Skeletal muscle satellite cell (primary cell): ENCODE measurements at regions not wholly inside any gene's neighbourhood (a gene's known extent, or its start where the extent isn't known, plus 50 kb on each side); places are given as distances from the start of the nearest gene placed in this dataset.

Experiments
- H3K27me3 ChIP-seq: 2 replicates; pipeline ENCODE4 v1.7.0; 2013; ENCODE audit warnings: low read length; ENCODE audit not compliant: control insufficient read depth, insufficient read depth
- H3K36me3 ChIP-seq: 2 replicates; pipeline ENCODE4 v1.7.0; 2013; ENCODE audit warnings: mild to moderate bottlenecking, control low read depth, low read length; ENCODE audit not compliant: insufficient read depth
- H3K4me1 ChIP-seq: 2 replicates; pipeline ENCODE4 v1.7.0; 2013; ENCODE audit warnings: low read length; ENCODE audit not compliant: control insufficient read depth, insufficient read depth
- H3K4me2 ChIP-seq: 2 replicates; pipeline ENCODE4 v1.7.0; 2013; ENCODE audit warnings: mild to moderate bottlenecking, low read length
- H3K4me3 ChIP-seq: 2 replicates; pipeline ENCODE4 v1.7.0; 2013; ENCODE audit warnings: low read length
- H3K9ac ChIP-seq: 2 replicates; pipeline ENCODE4 v1.7.0; 2013; ENCODE audit warnings: mild to moderate bottlenecking, low read depth, low read length, moderate library complexity
- H3K9me3 ChIP-seq: replicated peaks from 2 replicates; pipeline ENCODE4 v1.7.0; 2013; ENCODE audit warnings: mild to moderate bottlenecking, control low read depth, low read length

DNA sequence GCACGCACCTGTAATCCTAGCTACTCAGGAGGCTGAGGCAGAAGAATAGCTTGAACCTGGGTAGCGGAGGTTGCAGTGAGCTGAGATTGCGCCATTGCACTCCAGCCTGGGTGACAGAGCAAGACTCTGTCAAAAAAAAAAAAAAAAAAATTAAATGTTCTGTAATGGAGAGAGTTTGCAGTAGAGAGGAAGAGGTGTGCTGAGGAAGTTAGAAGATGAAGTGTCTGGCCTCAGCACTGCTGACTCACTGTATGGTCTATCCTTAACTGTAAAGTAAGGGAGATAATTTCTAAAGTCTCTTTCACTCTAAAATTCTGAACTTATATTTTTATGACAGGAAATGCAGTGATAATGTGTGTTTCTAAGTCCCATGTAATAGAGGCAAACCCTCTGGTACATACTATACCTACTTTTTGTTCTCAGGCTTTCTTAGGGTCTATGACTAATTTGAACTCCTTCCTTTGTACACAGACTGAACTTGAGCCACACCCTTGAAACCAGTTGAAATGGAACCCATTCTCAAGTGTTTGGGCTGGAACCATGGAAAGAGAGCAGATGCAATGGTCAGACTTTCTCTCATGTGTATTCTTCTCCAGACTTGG is 278.1 kb upstream of the FAR2 start:
- peaks cover 7% of the 10 kb centered on the region for H3K4me1 ChIP-seq
- no peaks in the 10 kb centered on the region for H3K9me3 ChIP-seq
- H3K4me2 ChIP-seq = no peak overlapping the region
- no peaks in the 10 kb centered on the region for H3K27me3 ChIP-seq
- H3K36me3 ChIP-seq = no peaks in the 10 kb centered on the region
- no peak overlapping the region for H3K9ac ChIP-seq
- no peak overlapping the region for H3K4me3 ChIP-seq

DNA sequence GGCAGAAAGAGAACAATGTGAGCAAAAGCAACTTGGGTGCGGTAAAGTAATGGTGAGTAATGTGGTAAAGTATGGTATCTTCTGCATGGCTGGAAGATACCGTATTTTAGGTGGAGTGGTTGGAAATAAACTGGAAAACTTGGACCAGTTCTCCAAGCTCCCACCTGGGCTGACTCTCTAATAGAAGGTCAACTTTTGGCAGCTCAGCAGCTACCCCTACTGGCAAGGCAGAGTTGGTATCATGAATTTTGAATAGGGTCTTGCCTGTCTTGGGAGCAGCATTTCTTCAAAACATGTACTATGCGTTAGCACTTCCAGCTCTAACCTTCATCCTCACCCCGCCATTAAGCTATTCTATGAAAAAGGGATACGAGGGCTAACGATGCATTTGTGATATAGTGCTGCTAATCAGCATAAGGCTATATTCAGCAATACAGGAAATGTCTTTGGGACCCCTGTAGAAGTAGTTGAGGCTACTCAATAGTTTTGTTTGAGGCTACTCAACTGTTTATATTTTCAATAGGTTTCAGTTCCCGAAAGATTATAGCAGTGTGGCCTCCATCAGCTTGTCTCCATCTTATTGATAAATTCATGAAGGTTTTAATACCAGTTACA is 276.3 kb upstream of the FAR2 start:
- H3K4me2 ChIP-seq = no peak overlapping the region
- no peaks in the 10 kb centered on the region for H3K36me3 ChIP-seq
- H3K4me1 ChIP-seq = peaks cover 7% of the 10 kb centered on the region
- no peaks in the 10 kb centered on the region for H3K27me3 ChIP-seq
- H3K9ac ChIP-seq = no peak overlapping the region
- no peak overlapping the region for H3K4me3 ChIP-seq
- H3K9me3 ChIP-seq = no peaks in the 10 kb centered on the region

DNA sequence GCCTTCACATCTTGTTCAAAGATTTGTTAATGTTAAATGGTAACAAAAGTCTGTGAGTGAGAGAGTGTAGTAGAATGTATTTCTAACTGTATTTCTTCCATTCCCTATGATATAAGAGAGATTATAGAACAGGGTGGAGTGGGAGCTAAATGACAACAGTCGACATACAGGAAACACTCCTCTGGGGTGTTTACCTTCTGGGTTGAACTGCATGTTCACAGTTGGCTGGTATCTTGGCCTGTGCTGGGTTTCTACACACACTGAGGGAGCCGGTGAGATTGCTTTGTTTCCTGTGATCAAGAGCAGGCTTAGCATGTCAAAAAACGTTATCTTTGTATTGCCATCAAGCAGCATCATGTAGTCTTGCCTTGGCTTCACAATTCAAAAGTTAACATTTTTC is 274.3 kb upstream of the FAR2 start:
- H3K4me2 ChIP-seq = no peak overlapping the region
- no peak overlapping the region for H3K9ac ChIP-seq
- no peaks in the 10 kb centered on the region for H3K9me3 ChIP-seq
- no peaks in the 10 kb centered on the region for H3K27me3 ChIP-seq
- H3K36me3 ChIP-seq = no peaks in the 10 kb centered on the region
- H3K4me1 ChIP-seq = peaks cover 7% of the 10 kb centered on the region
- no peak overlapping the region for H3K4me3 ChIP-seq

DNA sequence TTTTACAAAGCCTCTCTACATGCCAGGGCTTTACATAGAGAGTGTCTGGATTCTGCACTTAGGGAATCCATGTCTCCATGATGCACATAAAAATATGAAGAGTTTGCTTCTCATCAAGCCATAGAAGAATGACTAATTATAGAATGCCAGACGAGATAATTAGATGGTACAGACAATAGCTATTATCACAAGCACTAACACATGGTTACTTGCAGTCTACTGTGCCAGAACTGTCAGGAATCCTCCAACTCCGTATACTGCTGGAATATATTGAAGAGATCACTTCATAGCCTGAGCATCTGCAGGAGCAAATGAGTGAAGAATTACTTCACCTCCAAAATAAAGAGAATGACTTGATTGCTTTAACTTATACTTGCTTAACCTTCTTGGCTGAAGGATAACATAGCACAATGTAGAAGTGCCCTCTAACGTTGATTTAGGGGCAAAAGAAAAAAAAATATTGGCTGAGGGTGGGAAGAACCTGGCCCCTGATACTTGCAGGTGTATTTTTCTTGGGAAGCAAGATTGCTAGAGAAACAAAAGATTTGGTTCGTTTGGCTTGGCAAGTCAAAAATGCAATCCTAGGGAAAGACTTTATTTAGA is 272.8 kb upstream of the FAR2 start:
- Histone ChIP-seq H3K27me3 (no peaks in the 10 kb centered on the region), H3K9me3 (no peaks in the 10 kb centered on the region), H3K9ac (no peak overlapping the region), H3K4me1 (peaks cover 2% of the 10 kb centered on the region), H3K4me3 (no peak overlapping the region), H3K4me2 (no peak overlapping the region), H3K36me3 (no peaks in the 10 kb centered on the region)

DNA sequence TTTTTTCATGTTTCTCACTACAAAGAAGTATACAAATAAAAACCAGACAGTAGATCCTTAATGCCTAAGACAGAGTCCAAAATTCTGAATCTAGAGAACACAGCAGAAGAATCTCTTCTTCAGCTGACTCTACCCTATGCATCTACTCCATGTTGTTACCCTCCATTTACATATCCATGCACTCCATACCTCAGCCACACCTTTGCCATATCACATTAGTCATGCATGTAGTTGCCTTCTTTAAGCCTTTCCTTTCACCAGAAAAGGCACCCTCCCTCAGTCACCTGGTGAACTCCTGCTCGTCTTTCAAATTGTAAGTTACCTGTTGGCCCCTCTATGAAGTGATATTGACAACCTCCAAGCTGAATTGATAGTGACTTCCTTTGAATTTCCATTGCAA is 271.2 kb upstream of the FAR2 start:
- Histone ChIP-seq H3K36me3 (no peaks in the 10 kb centered on the region), H3K4me1 (no peaks in the 10 kb centered on the region), H3K27me3 (no peaks in the 10 kb centered on the region), H3K4me3 (no peak overlapping the region), H3K9me3 (no peaks in the 10 kb centered on the region), H3K4me2 (no peak overlapping the region), H3K9ac (no peak overlapping the region)

DNA sequence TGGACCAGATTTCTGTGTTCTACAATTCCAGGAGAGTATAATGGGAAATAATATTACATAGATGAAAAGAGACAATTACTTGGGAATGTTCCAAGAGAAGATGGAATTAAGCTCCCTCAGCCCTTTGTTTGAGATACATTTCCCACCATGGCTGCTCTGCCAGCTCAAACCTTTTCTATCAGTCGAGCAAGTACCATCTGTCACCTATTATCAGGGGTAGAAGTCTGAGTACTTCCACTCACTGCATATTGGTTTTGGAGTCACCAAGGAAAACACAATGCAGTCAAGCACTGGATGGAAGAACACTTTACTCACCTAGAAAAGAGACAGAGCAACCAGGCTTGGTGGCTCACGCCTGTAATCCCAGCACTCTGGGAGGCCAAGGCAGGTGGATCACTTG is 270.4 kb upstream of the FAR2 start:
- Histone ChIP-seq H3K36me3 (no peaks in the 10 kb centered on the region), H3K9me3 (no peaks in the 10 kb centered on the region), H3K4me3 (no peak overlapping the region), H3K4me1 (no peaks in the 10 kb centered on the region), H3K9ac (no peak overlapping the region), H3K4me2 (no peak overlapping the region), H3K27me3 (no peaks in the 10 kb centered on the region)

DNA sequence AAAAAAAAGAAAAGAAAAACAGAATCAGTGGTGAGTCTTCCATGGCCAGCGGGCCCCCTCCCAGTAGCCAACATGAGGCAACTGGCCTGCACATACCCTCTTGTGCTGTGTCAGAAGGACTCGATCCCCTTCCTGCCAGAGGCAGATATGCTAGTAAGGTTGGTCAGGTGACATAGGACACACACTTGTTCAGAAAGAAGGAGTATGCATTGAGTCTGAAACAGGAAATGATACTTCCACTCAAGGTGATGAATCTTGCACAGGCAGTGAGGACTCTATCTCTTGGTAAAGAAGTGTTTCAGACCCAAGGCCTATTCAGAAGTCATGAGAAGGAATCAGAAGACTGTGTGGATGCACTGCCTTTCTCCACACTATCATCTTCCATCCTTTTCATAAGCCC is 269.7 kb upstream of the FAR2 start:
- H3K36me3 ChIP-seq = no peaks in the 10 kb centered on the region
- H3K4me2 ChIP-seq = no peak overlapping the region
- H3K27me3 ChIP-seq = no peaks in the 10 kb centered on the region
- no peak overlapping the region for H3K9ac ChIP-seq
- H3K4me1 ChIP-seq = no peaks in the 10 kb centered on the region
- no peaks in the 10 kb centered on the region for H3K9me3 ChIP-seq
- no peak overlapping the region for H3K4me3 ChIP-seq

DNA sequence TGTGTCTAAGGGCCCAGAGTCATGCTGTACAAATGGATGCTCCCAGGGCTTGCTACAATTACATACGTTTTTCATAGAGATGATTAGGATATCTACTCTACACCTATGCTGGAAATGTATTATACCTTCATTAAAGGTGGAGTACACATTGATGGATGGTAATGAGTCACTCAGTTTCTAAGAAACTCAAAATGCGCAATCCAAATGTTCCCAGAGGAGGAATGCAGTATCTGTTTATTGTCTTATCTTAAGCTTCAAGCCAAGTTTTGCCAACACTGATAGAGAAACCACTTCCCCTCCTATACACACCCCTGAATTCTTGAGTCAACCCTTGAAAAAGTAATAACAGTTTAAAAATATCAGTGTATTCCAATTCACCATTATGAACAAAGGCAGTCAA is 266.6 kb upstream of the FAR2 start:
- no peaks in the 10 kb centered on the region for H3K4me1 ChIP-seq
- no peak overlapping the region for H3K4me3 ChIP-seq
- H3K9ac ChIP-seq = no peak overlapping the region
- H3K27me3 ChIP-seq = no peaks in the 10 kb centered on the region
- no peaks in the 10 kb centered on the region for H3K9me3 ChIP-seq
- H3K36me3 ChIP-seq = no peaks in the 10 kb centered on the region
- no peak overlapping the region for H3K4me2 ChIP-seq

DNA sequence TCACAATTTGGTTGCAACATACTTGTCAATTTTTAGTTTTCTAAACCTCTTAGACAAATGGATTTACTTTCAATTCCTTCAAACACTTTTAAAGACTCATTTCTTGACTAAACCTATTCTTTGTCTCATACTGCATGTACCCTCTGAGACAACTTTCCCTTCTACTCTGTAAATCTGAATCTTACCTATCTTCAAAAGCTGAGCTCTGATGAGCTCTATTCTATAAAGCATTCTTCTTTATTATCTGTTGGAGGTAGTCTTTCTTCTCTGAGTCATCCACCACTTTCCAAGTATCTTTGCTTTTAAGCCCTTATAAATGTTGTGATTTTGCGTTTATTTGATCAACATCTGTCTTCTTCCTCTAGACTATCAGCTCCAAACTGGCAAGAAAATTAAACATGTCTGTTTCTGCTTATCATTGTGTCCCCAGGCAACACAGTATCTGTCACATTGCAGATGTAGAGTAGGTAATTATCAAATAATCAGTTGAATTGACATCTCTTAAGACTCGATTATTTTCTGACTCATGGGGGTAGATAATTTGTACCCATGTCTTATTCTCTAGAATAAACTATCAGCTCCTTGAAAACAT is 265.6 kb upstream of the FAR2 start:
- no peak overlapping the region for H3K9ac ChIP-seq
- H3K4me1 ChIP-seq = no peaks in the 10 kb centered on the region
- H3K9me3 ChIP-seq = no peaks in the 10 kb centered on the region
- H3K36me3 ChIP-seq = no peaks in the 10 kb centered on the region
- H3K4me2 ChIP-seq = no peak overlapping the region
- no peak overlapping the region for H3K4me3 ChIP-seq
- H3K27me3 ChIP-seq = no peaks in the 10 kb centered on the region

DNA sequence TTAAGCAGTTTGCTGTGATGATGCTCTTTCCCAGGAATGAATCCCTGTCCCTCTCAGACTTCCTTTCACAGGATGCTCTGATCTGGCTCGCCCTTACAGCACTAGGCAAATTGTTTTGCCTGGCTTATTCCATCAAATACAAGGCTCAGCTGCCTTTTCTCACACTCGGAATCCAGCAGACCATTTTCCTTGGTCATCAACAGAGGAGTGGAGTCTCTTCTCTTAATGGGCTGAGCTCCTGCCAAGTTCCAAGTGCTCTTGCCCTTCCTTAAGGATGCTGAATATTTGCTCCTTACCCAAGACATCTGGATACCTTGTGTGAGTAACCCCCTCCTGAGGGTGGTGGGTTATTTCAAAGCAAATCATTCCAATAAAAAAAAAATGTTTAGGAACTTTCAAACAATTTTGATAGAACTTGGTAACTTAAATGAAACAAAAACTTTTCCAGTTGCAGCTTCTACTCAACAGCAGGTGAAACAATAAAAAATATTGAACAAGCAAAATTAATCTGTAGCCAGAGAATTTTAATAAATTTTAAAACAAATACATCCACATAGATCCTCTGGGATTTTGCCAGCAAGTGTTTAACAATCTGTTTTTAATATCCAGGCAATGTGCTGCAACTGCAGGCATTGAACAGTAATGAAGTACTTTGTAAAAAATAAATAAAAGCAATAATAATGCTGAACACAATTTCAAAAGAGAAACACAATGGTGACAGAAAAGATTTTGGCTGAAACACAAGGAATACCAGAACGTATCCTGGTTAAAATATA is 264.0 kb upstream of the FAR2 start:
- H3K4me2 ChIP-seq = no peak overlapping the region
- no peaks in the 10 kb centered on the region for H3K4me1 ChIP-seq
- no peak overlapping the region for H3K4me3 ChIP-seq
- no peaks in the 10 kb centered on the region for H3K27me3 ChIP-seq
- no peaks in the 10 kb centered on the region for H3K9me3 ChIP-seq
- H3K36me3 ChIP-seq = no peaks in the 10 kb centered on the region
- no peak overlapping the region for H3K9ac ChIP-seq

DNA sequence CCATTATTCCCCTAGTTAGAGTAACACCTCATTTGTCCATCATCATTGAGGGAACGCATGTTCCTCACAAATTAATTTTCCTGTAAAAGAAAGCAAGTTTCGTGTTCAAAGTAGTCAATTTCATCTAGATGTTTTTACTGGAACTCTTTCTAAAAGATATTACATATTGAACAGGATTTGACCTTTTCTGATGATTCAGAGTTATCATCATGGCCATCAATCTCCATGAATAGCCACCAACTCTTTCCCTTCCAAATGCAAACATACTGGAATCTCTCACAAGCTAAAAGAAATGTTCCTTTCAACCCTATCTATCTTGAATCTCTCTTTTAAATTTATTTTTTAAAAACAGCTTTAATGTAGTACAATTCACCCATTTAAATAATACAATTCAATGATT is 263.1 kb upstream of the FAR2 start:
- H3K9me3 ChIP-seq = no peaks in the 10 kb centered on the region
- H3K4me1 ChIP-seq = no peaks in the 10 kb centered on the region
- no peaks in the 10 kb centered on the region for H3K36me3 ChIP-seq
- no peaks in the 10 kb centered on the region for H3K27me3 ChIP-seq
- no peak overlapping the region for H3K4me2 ChIP-seq
- H3K4me3 ChIP-seq = no peak overlapping the region
- H3K9ac ChIP-seq = no peak overlapping the region
